GM10266 (cell line): ENCODE measurements at regions not wholly inside any gene's neighbourhood (a gene's known extent, or its start where the extent isn't known, plus 50 kb on each side); places are given as distances from the start of the nearest gene placed in this dataset.

ENCODE experiments used
- DNase-seq: peaks from one replicate; pipeline ENCODE4 v3.0.0; 2012; ENCODE audit errors: extremely low spot score
- CTCF ChIP-seq: IDR thresholded peaks from 2 replicates; pipeline ENCODE4 v1.5.1; 2012; ENCODE audit warnings: mild to moderate bottlenecking, low read depth; ENCODE audit not compliant: control insufficient read depth, insufficient read depth; ENCODE audit errors: missing control alignments

GRCh38 chr12:93957870-93958269 lies 190.5 kb upstream of the PLXNC1 start:
- TF ChIP-seq CTCF, result no peak

GRCh38 chr12:93959657-93960056 lies 188.7 kb upstream of the PLXNC1 start:
- no peak for TF ChIP-seq CTCF
- no peak for DNase-seq

More at GRCh38 chr12:93957870-93958269, 190.5 kb upstream of the PLXNC1 start:
- DNase-seq, result no peak

- no peak for DNase-seq
- no peak for TF ChIP-seq CTCF
Measured at GRCh38 chr12:93960521-93960920, 187.9 kb upstream of the PLXNC1 start.

- TF ChIP-seq CTCF, result no peak
Measured at GRCh38 chr12:93962336-93962735, 186.0 kb upstream of the PLXNC1 start.

GRCh38 chr12:93964936-93965335 lies 183.4 kb upstream of the PLXNC1 start:
- DNase-seq, result no peak
- TF ChIP-seq CTCF, result no peak

More at GRCh38 chr12:93962336-93962735, 186.0 kb upstream of the PLXNC1 start:
- DNase-seq, result no peak

GRCh38 chr12:93966516-93967133 lies 181.8 kb upstream of the PLXNC1 start:
- no peak for TF ChIP-seq CTCF
- no peak for DNase-seq

GRCh38 chr12:93967454-93967853 lies 180.9 kb upstream of the PLXNC1 start:
- no peak for TF ChIP-seq CTCF
- no peak for DNase-seq
